ENCODE measurements at regions not wholly inside any gene's neighbourhood (a gene's known extent, or its start where the extent isn't known, plus 50 kb on each side); places are given as distances from the start of the nearest gene placed in this dataset.
"Not testable (repeated sequence)": the region's sequence is repeated elsewhere in the genome, so short reads cannot be mapped to it uniquely, and the experiment has no call there.

GRCh38 chr10:118968482-118968881 lies 61.0 kb upstream of the NANOS1 start:
- Histone ChIP-seq H3K9me3 (replicated peaks) (no peaks in the 10 kb centered on the region), H3K36me3 (no peaks in the 10 kb centered on the region), H3K27me3 (replicated peaks) (peaks cover 8% of the 10 kb centered on the region; the same call in 1 of the 2 replicates), H3K4me3 (no peak overlapping the region), H3K4me1 (replicated peaks) (no peaks in the 10 kb centered on the region), H3K27ac (no peak overlapping the region)
- DNase-seq (ENCODE audit: low read depth in 1 of 2, low spot score in 2 of 2) = no peak

- H3K4me1 ChIP-seq (replicated peaks) = no peaks in the 10 kb centered on the region
- peaks cover 10% of the 10 kb centered on the region; the same call in 1 of the 2 replicates for H3K27me3 ChIP-seq (replicated peaks)
- no peak overlapping the region for H3K27ac ChIP-seq
- no peak for DNase-seq (ENCODE audit: low read depth in 1 of 2, low spot score in 2 of 2)
- no peak overlapping the region for H3K4me3 ChIP-seq
- no peaks in the 10 kb centered on the region for H3K9me3 ChIP-seq (replicated peaks)
- H3K36me3 ChIP-seq = no peaks in the 10 kb centered on the region
Measured at GRCh38 chr10:118969014-118969413, 60.5 kb upstream of the NANOS1 start.

GRCh38 chr10:118970770-118971169 lies 58.7 kb upstream of the NANOS1 start:
- DNase-seq (ENCODE audit: low read depth in 1 of 2, low spot score in 2 of 2) = no peak
- Histone ChIP-seq H3K9me3 (replicated peaks) (no peaks in the 10 kb centered on the region), H3K36me3 (no peaks in the 10 kb centered on the region), H3K27ac (no peak overlapping the region), H3K27me3 (replicated peaks) (peaks cover 10% of the 10 kb centered on the region; the same call in 1 of the 2 replicates), H3K4me3 (no peak overlapping the region), H3K4me1 (replicated peaks) (no peaks in the 10 kb centered on the region)

- Histone ChIP-seq H3K27me3 (replicated peaks) (peaks cover 10% of the 10 kb centered on the region; the same call in 1 of the 2 replicates), H3K36me3 (no peaks in the 10 kb centered on the region), H3K9me3 (replicated peaks) (no peaks in the 10 kb centered on the region), H3K4me3 (no peak overlapping the region), H3K4me1 (replicated peaks) (no peaks in the 10 kb centered on the region), H3K27ac (no peak overlapping the region)
- DNase-seq (ENCODE audit: low read depth in 1 of 2, low spot score in 2 of 2) = no peak
Measured at GRCh38 chr10:118971187-118971586, 58.3 kb upstream of the NANOS1 start.

- DNase-seq (ENCODE audit: low read depth in 1 of 2, low spot score in 2 of 2) = no peak
- Histone ChIP-seq H3K27ac (no peak overlapping the region), H3K36me3 (no peaks in the 10 kb centered on the region), H3K4me1 (replicated peaks) (no peaks in the 10 kb centered on the region), H3K9me3 (replicated peaks) (no peaks in the 10 kb centered on the region), H3K27me3 (replicated peaks) (peaks cover 10% of the 10 kb centered on the region; the same call in 1 of the 2 replicates), H3K4me3 (no peak overlapping the region)
Measured at GRCh38 chr10:118971876-118972275, 57.6 kb upstream of the NANOS1 start.

- no peak overlapping the region for H3K27ac ChIP-seq
- H3K9me3 ChIP-seq (replicated peaks) = no peaks in the 10 kb centered on the region
- no peaks in the 10 kb centered on the region for H3K36me3 ChIP-seq
- H3K27me3 ChIP-seq (replicated peaks) = peaks cover 10% of the 10 kb centered on the region; the same call in 1 of the 2 replicates
- peak in 1 of 2 experiments; percentile 8 for DNase-seq (ENCODE audit: low read depth in 1 of 2, low spot score in 2 of 2)
- H3K4me1 ChIP-seq (replicated peaks) = no peaks in the 10 kb centered on the region
- no peak overlapping the region for H3K4me3 ChIP-seq
Measured at GRCh38 chr10:118973744-118974143, 55.8 kb upstream of the NANOS1 start.

GRCh38 chr10:118974951-118975350 lies 54.6 kb upstream of the NANOS1 start:
- no peak overlapping the region for H3K27ac ChIP-seq
- H3K27me3 ChIP-seq (replicated peaks) = peaks cover 10% of the 10 kb centered on the region; the same call in 1 of the 2 replicates
- peak in 1 of 2 experiments; percentile 28 for DNase-seq (ENCODE audit: low read depth in 1 of 2, low spot score in 2 of 2)
- no peaks in the 10 kb centered on the region for H3K9me3 ChIP-seq (replicated peaks)
- no peaks in the 10 kb centered on the region for H3K36me3 ChIP-seq
- H3K4me3 ChIP-seq = no peak overlapping the region
- no peaks in the 10 kb centered on the region for H3K4me1 ChIP-seq (replicated peaks)

GRCh38 chr10:118976219-118976618 lies 53.3 kb upstream of the NANOS1 start:
- H3K36me3 ChIP-seq; H3K27me3 ChIP-seq (replicated peaks); H3K4me3 ChIP-seq; H3K4me1 ChIP-seq (replicated peaks); H3K9me3 ChIP-seq (replicated peaks); H3K27ac ChIP-seq: not testable (repeated sequence)
- peak in 1 of 2 experiments; percentile 17 for DNase-seq (ENCODE audit: low read depth in 1 of 2, low spot score in 2 of 2)

- H3K9me3 ChIP-seq (replicated peaks) = no peaks in the 10 kb centered on the region
- no peak overlapping the region for H3K4me3 ChIP-seq
- no peak overlapping the region for H3K27ac ChIP-seq
- peaks cover 10% of the 10 kb centered on the region; the same call in 1 of the 2 replicates for H3K27me3 ChIP-seq (replicated peaks)
- DNase-seq (ENCODE audit: low read depth in 1 of 2, low spot score in 2 of 2) = peak in 1 of 2 experiments; percentile 20
- no peaks in the 10 kb centered on the region for H3K4me1 ChIP-seq (replicated peaks)
- H3K36me3 ChIP-seq = no peaks in the 10 kb centered on the region
Measured at GRCh38 chr10:118977022-118977599, 52.4 kb upstream of the NANOS1 start.

GRCh38 chr10:118977835-118978234 lies 51.7 kb upstream of the NANOS1 start:
- H3K9me3 ChIP-seq (replicated peaks) = no peaks in the 10 kb centered on the region
- no peak overlapping the region for H3K4me3 ChIP-seq
- H3K4me1 ChIP-seq (replicated peaks) = no peaks in the 10 kb centered on the region
- peak in 1 of 2 experiments; percentile 36 for DNase-seq (ENCODE audit: low read depth in 1 of 2, low spot score in 2 of 2)
- H3K27ac ChIP-seq = no peak overlapping the region
- H3K27me3 ChIP-seq (replicated peaks) = peaks cover 5% of the 10 kb centered on the region; the same call in 1 of the 2 replicates
- H3K36me3 ChIP-seq = no peaks in the 10 kb centered on the region

- DNase-seq (ENCODE audit: low read depth in 1 of 2, low spot score in 2 of 2) = peak in 1 of 2 experiments; percentile 32
- Histone ChIP-seq H3K9me3 (replicated peaks) (no peaks in the 10 kb centered on the region), H3K4me3 (no peak overlapping the region), H3K27ac (no peak overlapping the region), H3K4me1 (replicated peaks) (no peaks in the 10 kb centered on the region), H3K27me3 (replicated peaks) (peaks cover 2% of the 10 kb centered on the region; the same call in 1 of the 2 replicates), H3K36me3 (no peaks in the 10 kb centered on the region)
Measured at GRCh38 chr10:118978316-118978997, 51.1 kb upstream of the NANOS1 start.

GRCh38 chr10:118978998-118979350 lies 50.5 kb upstream of the NANOS1 start:
- no peak overlapping the region for H3K4me3 ChIP-seq
- no peaks in the 10 kb centered on the region for H3K9me3 ChIP-seq (replicated peaks)
- H3K4me1 ChIP-seq (replicated peaks) = no peaks in the 10 kb centered on the region
- DNase-seq (ENCODE audit: low read depth in 1 of 2, low spot score in 2 of 2) = peak in 1 of 2 experiments; percentile 20
- no peaks in the 10 kb centered on the region for H3K27me3 ChIP-seq (replicated peaks)
- H3K27ac ChIP-seq = no peak overlapping the region
- no peaks in the 10 kb centered on the region for H3K36me3 ChIP-seq

GRCh38 chr10:118979661-118980060 lies 49.9 kb upstream of the NANOS1 start:
- no peak overlapping the region for H3K27ac ChIP-seq
- no peaks in the 10 kb centered on the region for H3K4me1 ChIP-seq (replicated peaks)
- no peaks in the 10 kb centered on the region for H3K27me3 ChIP-seq (replicated peaks)
- peak in 1 of 2 experiments; percentile 33 for DNase-seq (ENCODE audit: low read depth in 1 of 2, low spot score in 2 of 2)
- no peaks in the 10 kb centered on the region for H3K36me3 ChIP-seq
- no peaks in the 10 kb centered on the region for H3K9me3 ChIP-seq (replicated peaks)
- no peak overlapping the region for H3K4me3 ChIP-seq

Measured in SJSA1 (cell line).